ENCODE measurements at regions not wholly inside any gene's neighbourhood (a gene's known extent, or its start where the extent isn't known, plus 50 kb on each side); places are given as distances from the start of the nearest gene placed in this dataset.
A peak's percentile ranks its signal among the peaks of the same experiment; 100 is the strongest.

- Histone ChIP-seq H3K4me3 (ENCODE audit: low read length) (no peak overlapping the region), H3K4me2 (ENCODE audit: low read depth, low read length, poor library complexity, severe bottlenecking) (no peak overlapping the region), H3K9ac (ENCODE audit: low read length) (no peak overlapping the region), H4K20me1 (ENCODE audit: insufficient read depth, low read depth, low read length) (no peaks in the 10 kb centered on the region), H3K79me2 (ENCODE audit: low read length) (no peaks in the 10 kb centered on the region), H3K36me3 (ENCODE audit: insufficient read depth, low read length) (no peaks in the 10 kb centered on the region), H3K4me1 (ENCODE audit: low read length) (no peaks in the 10 kb centered on the region), H3K9me3 (ENCODE audit: low read length) (no peaks in the 10 kb centered on the region), H2AFZ (ENCODE audit: low read length) (no peak overlapping the region), H3K9me2 (replicated peaks; ENCODE audit: insufficient read depth, low read length) (no peaks in the 10 kb centered on the region), H3K27ac (ENCODE audit: low read length) (no peak overlapping the region), H3K27me3 (ENCODE audit: low read length) (no peaks in the 10 kb centered on the region)
- no peak for DNase-seq
Observed at GRCh38 chr10:83848677-83849076, 290.6 kb upstream of the GHITM start.

- H3K9me3 ChIP-seq (ENCODE audit: low read length), result no peaks in the 10 kb centered on the region
- no peaks in the 10 kb centered on the region for H3K36me3 ChIP-seq (ENCODE audit: insufficient read depth, low read length)
- H4K20me1 ChIP-seq (ENCODE audit: insufficient read depth, low read depth, low read length), result no peaks in the 10 kb centered on the region
- no peaks in the 10 kb centered on the region for H3K79me2 ChIP-seq (ENCODE audit: low read length)
- H3K9ac ChIP-seq (ENCODE audit: low read length), result no peak overlapping the region
- no peaks in the 10 kb centered on the region for H3K27me3 ChIP-seq (ENCODE audit: low read length)
- no peak overlapping the region for H3K27ac ChIP-seq (ENCODE audit: low read length)
- no peak overlapping the region for H2AFZ ChIP-seq (ENCODE audit: low read length)
- no peaks in the 10 kb centered on the region for H3K9me2 ChIP-seq (replicated peaks; ENCODE audit: insufficient read depth, low read length)
- no peak overlapping the region for H3K4me2 ChIP-seq (ENCODE audit: low read depth, low read length, poor library complexity, severe bottlenecking)
- no peaks in the 10 kb centered on the region for H3K4me1 ChIP-seq (ENCODE audit: low read length)
- no peak overlapping the region for H3K4me3 ChIP-seq (ENCODE audit: low read length)
- DNase-seq, result no peak
Observed at GRCh38 chr10:83849150-83849549, 290.2 kb upstream of the GHITM start.

- no peak overlapping the region for H3K4me2 ChIP-seq (ENCODE audit: low read depth, low read length, poor library complexity, severe bottlenecking)
Observed at GRCh38 chr10:83852146-83852545, 287.2 kb upstream of the GHITM start.

GRCh38 chr10:83862723-83863122, 276.6 kb upstream of the GHITM start:
- Histone ChIP-seq H3K9me2 (replicated peaks; ENCODE audit: insufficient read depth, low read length) (no peaks in the 10 kb centered on the region), H3K79me2 (ENCODE audit: low read length) (no peaks in the 10 kb centered on the region), H3K4me3 (ENCODE audit: low read length) (no peak overlapping the region), H3K4me1 (ENCODE audit: low read length) (no peaks in the 10 kb centered on the region), H3K9ac (ENCODE audit: low read length) (no peak overlapping the region), H3K9me3 (ENCODE audit: low read length) (no peaks in the 10 kb centered on the region), H3K36me3 (ENCODE audit: insufficient read depth, low read length) (no peaks in the 10 kb centered on the region), H3K27me3 (ENCODE audit: low read length) (no peaks in the 10 kb centered on the region), H2AFZ (ENCODE audit: low read length) (no peak overlapping the region), H3K27ac (ENCODE audit: low read length) (no peak overlapping the region), H4K20me1 (ENCODE audit: insufficient read depth, low read depth, low read length) (no peaks in the 10 kb centered on the region), H3K4me2 (ENCODE audit: low read depth, low read length, poor library complexity, severe bottlenecking) (no peak overlapping the region)
- no peak for DNase-seq

More at GRCh38 chr10:83852146-83852545, 287.2 kb upstream of the GHITM start:
- Histone ChIP-seq H3K27me3 (ENCODE audit: low read length) (no peaks in the 10 kb centered on the region), H2AFZ (ENCODE audit: low read length) (no peak overlapping the region), H3K79me2 (ENCODE audit: low read length) (no peaks in the 10 kb centered on the region), H3K9ac (ENCODE audit: low read length) (no peak overlapping the region), H3K4me1 (ENCODE audit: low read length) (no peaks in the 10 kb centered on the region), H3K9me2 (replicated peaks; ENCODE audit: insufficient read depth, low read length) (no peaks in the 10 kb centered on the region), H3K4me3 (ENCODE audit: low read length) (no peak overlapping the region), H4K20me1 (ENCODE audit: insufficient read depth, low read depth, low read length) (no peaks in the 10 kb centered on the region), H3K36me3 (ENCODE audit: insufficient read depth, low read length) (no peaks in the 10 kb centered on the region), H3K9me3 (ENCODE audit: low read length) (no peaks in the 10 kb centered on the region), H3K27ac (ENCODE audit: low read length) (no peak overlapping the region)
- no peak for DNase-seq

- no peak overlapping the region for H3K9ac ChIP-seq (ENCODE audit: low read length)
- no peaks in the 10 kb centered on the region for H3K4me1 ChIP-seq (ENCODE audit: low read length)
Observed at GRCh38 chr10:83863283-83863966, 275.9 kb upstream of the GHITM start.

GRCh38 chr10:83869898-83870297, 269.4 kb upstream of the GHITM start:
- no peaks in the 10 kb centered on the region for H3K9me2 ChIP-seq (replicated peaks; ENCODE audit: insufficient read depth, low read length)
- H3K9ac ChIP-seq (ENCODE audit: low read length), result no peak overlapping the region
- no peak for DNase-seq
- no peak overlapping the region for H2AFZ ChIP-seq (ENCODE audit: low read length)
- H4K20me1 ChIP-seq (ENCODE audit: insufficient read depth, low read depth, low read length), result no peaks in the 10 kb centered on the region
- no peak overlapping the region for H3K27ac ChIP-seq (ENCODE audit: low read length)
- no peaks in the 10 kb centered on the region for H3K36me3 ChIP-seq (ENCODE audit: insufficient read depth, low read length)
- H3K9me3 ChIP-seq (ENCODE audit: low read length), result no peaks in the 10 kb centered on the region
- H3K4me3 ChIP-seq (ENCODE audit: low read length), result no peak overlapping the region
- H3K27me3 ChIP-seq (ENCODE audit: low read length), result no peaks in the 10 kb centered on the region
- H3K79me2 ChIP-seq (ENCODE audit: low read length), result no peaks in the 10 kb centered on the region
- no peaks in the 10 kb centered on the region for H3K4me1 ChIP-seq (ENCODE audit: low read length)
- H3K4me2 ChIP-seq (ENCODE audit: low read depth, low read length, poor library complexity, severe bottlenecking), result no peak overlapping the region

More at GRCh38 chr10:83863283-83863966, 275.9 kb upstream of the GHITM start:
- Histone ChIP-seq H3K4me3 (ENCODE audit: low read length) (no peak overlapping the region), H3K27ac (ENCODE audit: low read length) (no peak overlapping the region), H3K27me3 (ENCODE audit: low read length) (no peaks in the 10 kb centered on the region), H3K9me2 (replicated peaks; ENCODE audit: insufficient read depth, low read length) (no peaks in the 10 kb centered on the region), H3K4me2 (ENCODE audit: low read depth, low read length, poor library complexity, severe bottlenecking) (no peak overlapping the region), H4K20me1 (ENCODE audit: insufficient read depth, low read depth, low read length) (no peaks in the 10 kb centered on the region), H2AFZ (ENCODE audit: low read length) (no peak overlapping the region), H3K9me3 (ENCODE audit: low read length) (no peaks in the 10 kb centered on the region), H3K79me2 (ENCODE audit: low read length) (no peaks in the 10 kb centered on the region), H3K36me3 (ENCODE audit: insufficient read depth, low read length) (no peaks in the 10 kb centered on the region)
- DNase-seq, result no peak

- H3K27ac ChIP-seq (ENCODE audit: low read length), result no peak overlapping the region
- H3K27me3 ChIP-seq (ENCODE audit: low read length), result no peaks in the 10 kb centered on the region
- H4K20me1 ChIP-seq (ENCODE audit: insufficient read depth, low read depth, low read length), result no peaks in the 10 kb centered on the region
- H3K4me1 ChIP-seq (ENCODE audit: low read length), result no peaks in the 10 kb centered on the region
- no peak overlapping the region for H2AFZ ChIP-seq (ENCODE audit: low read length)
- no peak overlapping the region for H3K4me2 ChIP-seq (ENCODE audit: low read depth, low read length, poor library complexity, severe bottlenecking)
- no peak overlapping the region for H3K4me3 ChIP-seq (ENCODE audit: low read length)
- H3K9me3 ChIP-seq (ENCODE audit: low read length), result no peaks in the 10 kb centered on the region
- peak; percentile 82 for DNase-seq
- no peaks in the 10 kb centered on the region for H3K36me3 ChIP-seq (ENCODE audit: insufficient read depth, low read length)
- no peaks in the 10 kb centered on the region for H3K79me2 ChIP-seq (ENCODE audit: low read length)
- no peaks in the 10 kb centered on the region for H3K9me2 ChIP-seq (replicated peaks; ENCODE audit: insufficient read depth, low read length)
- no peak overlapping the region for H3K9ac ChIP-seq (ENCODE audit: low read length)
Observed at GRCh38 chr10:83871187-83872081, 267.9 kb upstream of the GHITM start.

- no peak overlapping the region for H3K4me3 ChIP-seq (ENCODE audit: low read length)
- H4K20me1 ChIP-seq (ENCODE audit: insufficient read depth, low read depth, low read length), result no peaks in the 10 kb centered on the region
- no peaks in the 10 kb centered on the region for H3K9me3 ChIP-seq (ENCODE audit: low read length)
- no peak overlapping the region for H3K4me2 ChIP-seq (ENCODE audit: low read depth, low read length, poor library complexity, severe bottlenecking)
- DNase-seq, result no peak
- H3K9ac ChIP-seq (ENCODE audit: low read length), result no peak overlapping the region
- no peaks in the 10 kb centered on the region for H3K79me2 ChIP-seq (ENCODE audit: low read length)
- H3K36me3 ChIP-seq (ENCODE audit: insufficient read depth, low read length), result no peaks in the 10 kb centered on the region
- H2AFZ ChIP-seq (ENCODE audit: low read length), result no peak overlapping the region
- no peaks in the 10 kb centered on the region for H3K4me1 ChIP-seq (ENCODE audit: low read length)
- no peaks in the 10 kb centered on the region for H3K27me3 ChIP-seq (ENCODE audit: low read length)
- H3K27ac ChIP-seq (ENCODE audit: low read length), result no peak overlapping the region
- no peaks in the 10 kb centered on the region for H3K9me2 ChIP-seq (replicated peaks; ENCODE audit: insufficient read depth, low read length)
Observed at GRCh38 chr10:83880252-83880791, 259.0 kb upstream of the GHITM start.
